HG03558 (cell line): ENCODE measurements at regions not wholly inside any gene's neighbourhood (a gene's known extent, or its start where the extent isn't known, plus 50 kb on each side); places are given as distances from the start of the nearest gene placed in this dataset.

ENCODE experiments used
- ATAC-seq: cut with Tn5 transposase; IDR thresholded peaks from one replicate; pipeline ENCODE4 v1.9.1; 2021; ENCODE audit warnings: moderate number of reproducible peaks; ENCODE audit not compliant: unreplicated experiment; ENCODE audit errors: extremely low read depth

- no peak for ATAC-seq
These were observed 243.5 kb downstream of the FOXL1 start for GRCh38 chr16:86821895-86822294.

GRCh38 chr16:86823125-86823524, 244.8 kb downstream of the FOXL1 start:
- ATAC-seq, result no peak

GRCh38 chr16:86823888-86824671, 245.7 kb downstream of the FOXL1 start:
- ATAC-seq, result no peak

- no peak for ATAC-seq
These were observed 246.5 kb downstream of the FOXL1 start for GRCh38 chr16:86824751-86825296.

GRCh38 chr16:86825631-86826030, 247.3 kb downstream of the FOXL1 start:
- ATAC-seq, result no peak

- no peak for ATAC-seq
These were observed 248.6 kb downstream of the FOXL1 start for GRCh38 chr16:86826941-86827340.

GRCh38 chr16:86827521-86827920, 249.2 kb downstream of the FOXL1 start:
- no peak for ATAC-seq

GRCh38 chr16:86828202-86828601, 249.9 kb downstream of the FOXL1 start:
- ATAC-seq, result no peak

- no peak for ATAC-seq
These were observed 250.3 kb downstream of the FOXL1 start for GRCh38 chr16:86828653-86829052.

- ATAC-seq, result no peak
These were observed 253.0 kb downstream of the FOXL1 start for GRCh38 chr16:86831366-86831765.

GRCh38 chr16:86833136-86833535, 254.8 kb downstream of the FOXL1 start:
- ATAC-seq, result no peak

GRCh38 chr16:86834451-86835035, 256.2 kb downstream of the FOXL1 start:
- no peak for ATAC-seq

GRCh38 chr16:86835982-86836381, 257.6 kb downstream of the FOXL1 start:
- no peak for ATAC-seq

GRCh38 chr16:86836503-86837129, 258.3 kb downstream of the FOXL1 start:
- ATAC-seq, result no peak

GRCh38 chr16:86843812-86844211, 265.5 kb downstream of the FOXL1 start:
- no peak for ATAC-seq

- ATAC-seq, result no peak
These were observed 266.3 kb downstream of the FOXL1 start for GRCh38 chr16:86844695-86845094.

GRCh38 chr16:86846136-86846535, 267.8 kb downstream of the FOXL1 start:
- ATAC-seq, result no peak

- ATAC-seq, result no peak
These were observed 270.5 kb downstream of the FOXL1 start for GRCh38 chr16:86848821-86849220.

- no peak for ATAC-seq
These were observed 272.3 kb downstream of the FOXL1 start for GRCh38 chr16:86850670-86851069.

GRCh38 chr16:86852135-86852534, 273.8 kb downstream of the FOXL1 start:
- ATAC-seq, result no peak

GRCh38 chr16:86854058-86854621, 275.8 kb downstream of the FOXL1 start:
- ATAC-seq, result no peak
